PC-3 (cell line): ENCODE measurements at regions not wholly inside any gene's neighbourhood (a gene's known extent, or its start where the extent isn't known, plus 50 kb on each side); places are given as distances from the start of the nearest gene placed in this dataset.
A peak's percentile ranks its signal among the peaks of the same experiment; 100 is the strongest.

Experiments
- ATAC-seq: fragments of 200-7000 bp; cut with Tn5 transposase; 2 replicates; pipeline ENCODE4 v1.9.1; 2020; ENCODE audit warnings: mild to moderate bottlenecking, moderate library complexity
- BruUV-seq: library from RNA; stranded (reverse); fragments of 400-500 nt; replicated peaks from 2 replicates; lab custom pipeline; 2021; lab: Mats Ljungman, UMichigan
- CTCF ChIA-PET: fragments of 300-600 bp; sonication (Branson Sonifier 250); formaldehyde crosslinking; loops from one replicate; lab custom pipeline; 2022; ENCODE audit warnings: antibody characterized with exemption; lab: Charles Lee
- POLR2A ChIA-PET: fragments of 300-600 bp; sonication (Branson Sonifier 250); formaldehyde crosslinking; loops from one replicate; lab custom pipeline; 2022; ENCODE audit warnings: antibody characterized with exemption; ENCODE audit not compliant: unreplicated experiment; lab: Charles Lee
- DNase-seq: peaks from one replicate; pipeline ENCODE4 v3.0.0-alpha.2; 2015
- H2AFZ ChIP-seq: fragments of 300-600 bp; sonication (generic); 2 replicates; pipeline ENCODE4 v1.6.0; 2016; ENCODE audit warnings: antibody characterized with exemption, low read length
- H3F3A ChIP-seq: fragments of 300-600 bp; sonication (generic); one replicate; pipeline ENCODE4 v1.6.0; 2017; ENCODE audit warnings: antibody characterized with exemption, low read length, control low read depth, mild to moderate bottlenecking; ENCODE audit not compliant: unreplicated experiment
- H3K27ac ChIP-seq: fragments of 300-600 bp; sonication (generic); 2 replicates; pipeline ENCODE4 v1.5.1; 2016; ENCODE audit warnings: mild to moderate bottlenecking, low read length
- H3K27me3 ChIP-seq: fragments of 300-600 bp; sonication (generic); 2 replicates; pipeline ENCODE4 v1.6.1; 2016; ENCODE audit warnings: low read length, mixed read lengths
- H3K36me3 ChIP-seq: fragments of 300-600 bp; sonication (generic); 2 replicates; pipeline ENCODE4 v1.6.1; 2016; ENCODE audit warnings: low read depth, mixed run types, low read length, mixed read lengths
- H3K4me1 ChIP-seq: fragments of 300-600 bp; sonication (generic); 2 replicates; pipeline ENCODE4 v1.5.1; 2016; ENCODE audit warnings: low read length; ENCODE audit not compliant: insufficient read depth
- H3K4me2 ChIP-seq: fragments of 300-600 bp; sonication (generic); 2 replicates; pipeline ENCODE4 v1.6.0; 2016; ENCODE audit warnings: low read length
- H3K4me3 ChIP-seq: fragments of 300-600 bp; sonication (generic); 2 replicates; pipeline ENCODE4 v1.5.1; 2016; ENCODE audit warnings: mild to moderate bottlenecking, low read length, mixed read lengths
- H3K79me2 ChIP-seq: fragments of 300-600 bp; sonication (generic); 2 replicates; pipeline ENCODE4 v1.6.1; 2017; ENCODE audit warnings: low read length, mixed read lengths
- H3K9ac ChIP-seq: fragments of 300-600 bp; sonication (generic); 2 replicates; pipeline ENCODE4 v1.6.0; 2016; ENCODE audit warnings: mild to moderate bottlenecking, low read length
- H3K9me2 ChIP-seq: fragments of 300-600 bp; sonication (generic); replicated peaks from 2 replicates; pipeline ENCODE4 v1.6.1; 2016; ENCODE audit warnings: mixed run types, low read length, mixed read lengths
- H3K9me3 ChIP-seq: fragments of 300-600 bp; sonication (generic); 2 replicates; pipeline ENCODE4 v1.6.1; 2016; ENCODE audit warnings: low read length, mixed read lengths
- H4K20me1 ChIP-seq: fragments of 300-600 bp; sonication (generic); 2 replicates; pipeline ENCODE4 v1.6.1; 2016; ENCODE audit warnings: low read length, mixed read lengths
- CTCF ChIP-seq: fragments of 300-600 bp; sonication (generic); conservative IDR thresholded peaks from 2 replicates; pipeline ENCODE4 v1.5.1; 2017; ENCODE audit warnings: antibody characterized with exemption, low read depth, mild to moderate bottlenecking, low read length
- EZH2 ChIP-seq: fragments of 300-600 bp; sonication (generic); IDR thresholded peaks from one replicate; pipeline ENCODE4 v1.6.1; 2017; ENCODE audit warnings: antibody characterized with exemption, mild to moderate bottlenecking, low read length; ENCODE audit not compliant: unreplicated experiment
- EZH2phosphoT487 ChIP-seq: fragments of 300-600 bp; sonication (generic); IDR thresholded peaks from 2 replicates; pipeline ENCODE4 v1.6.1; 2018; ENCODE audit warnings: mild to moderate bottlenecking, antibody characterized with exemption, low read length, borderline replicate concordance
- intact Hi-C: fragments of 100-400 bp; cut with micrococcal nuclease; formaldehyde crosslinking; loops from 2 replicates; pipeline ENCODE4 v1.9.0; 2023

DNA sequence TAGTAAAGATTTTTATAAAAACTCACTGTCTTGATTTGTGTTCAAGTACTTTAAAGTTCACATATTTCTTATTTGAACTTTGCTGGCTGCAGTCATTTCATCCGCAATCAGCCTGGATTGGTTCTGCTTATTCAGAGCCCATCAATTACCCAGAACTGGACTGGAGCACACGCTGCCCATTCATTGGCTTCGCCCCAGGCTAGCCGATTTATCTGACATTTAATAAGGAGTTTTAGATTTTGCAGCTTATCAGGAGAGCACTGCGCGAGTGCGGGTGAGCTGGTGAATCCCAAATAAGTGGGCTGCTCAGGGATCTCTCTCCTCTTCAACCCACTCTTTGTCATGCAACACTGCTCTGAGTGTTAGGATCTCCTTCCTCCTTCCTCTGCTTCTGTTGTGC is 166.0 kb upstream of the GPR26 start:
- H3K4me3 ChIP-seq, result no peak overlapping the region
- H3F3A ChIP-seq, result no peaks in the 10 kb centered on the region
- H2AFZ ChIP-seq, result no peak overlapping the region
- H3K36me3 ChIP-seq, result no peaks in the 10 kb centered on the region
- no peaks in the 10 kb centered on the region for H3K9me3 ChIP-seq
- CTCF ChIA-PET, result no interaction called here
- DNase-seq, result no peak
- no peaks in the 10 kb centered on the region for H3K79me2 ChIP-seq
- H3K9ac ChIP-seq, result no peak overlapping the region
- no peak overlapping the region for H3K27ac ChIP-seq
- no TSS peak for BruUV-seq
- intact Hi-C loops, result no loop called here
- POLR2A ChIA-PET, result no interaction called here
- no peaks in the 10 kb centered on the region for H3K9me2 ChIP-seq
- H4K20me1 ChIP-seq, result no peaks in the 10 kb centered on the region
- peaks cover 44% of the 10 kb centered on the region for H3K27me3 ChIP-seq
- TF ChIP-seq CTCF, result no peak
- no peak for TF ChIP-seq EZH2
- TF ChIP-seq EZH2phosphoT487, result no peak
- ATAC-seq, result no peak
- H3K4me1 ChIP-seq, result no peaks in the 10 kb centered on the region
- no peak overlapping the region for H3K4me2 ChIP-seq

DNA sequence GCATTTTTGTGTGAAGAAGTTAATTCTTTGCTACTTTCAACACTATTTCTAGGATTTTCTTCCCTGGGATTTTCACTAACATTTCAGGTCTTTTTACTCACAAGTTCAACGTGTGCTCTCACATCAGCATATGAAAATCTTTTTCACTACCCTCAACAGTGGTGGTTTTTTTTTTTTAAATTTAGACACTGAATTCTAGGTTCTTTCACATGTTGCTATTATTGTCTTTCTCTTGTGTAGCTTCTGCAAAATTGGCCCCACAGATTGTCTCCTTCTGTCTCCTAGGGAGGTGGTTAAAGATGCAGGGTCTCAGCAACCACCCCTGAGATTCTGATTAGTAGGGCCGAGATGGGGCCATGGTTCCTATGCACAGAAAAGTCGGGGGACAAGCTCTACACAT is 165.0 kb upstream of the GPR26 start:
- H3K9me3 ChIP-seq, result no peaks in the 10 kb centered on the region
- H3K9me2 ChIP-seq, result no peaks in the 10 kb centered on the region
- H3K27me3 ChIP-seq, result peaks cover 33% of the 10 kb centered on the region
- no peak overlapping the region for H3K27ac ChIP-seq
- DNase-seq (no peak), ATAC-seq (no peak)
- H3F3A ChIP-seq, result no peaks in the 10 kb centered on the region
- ChIA-PET POLR2A (no interaction called here), CTCF (no interaction called here)
- H2AFZ ChIP-seq, result no peak overlapping the region
- no peaks in the 10 kb centered on the region for H3K36me3 ChIP-seq
- TF ChIP-seq EZH2 (no peak), CTCF (no peak), EZH2phosphoT487 (no peak)
- H4K20me1 ChIP-seq, result no peaks in the 10 kb centered on the region
- no peaks in the 10 kb centered on the region for H3K79me2 ChIP-seq
- H3K4me3 ChIP-seq, result no peak overlapping the region
- no peak overlapping the region for H3K4me2 ChIP-seq
- H3K9ac ChIP-seq, result no peak overlapping the region
- intact Hi-C loops, result no loop called here
- H3K4me1 ChIP-seq, result no peaks in the 10 kb centered on the region
- BruUV-seq, result no TSS peak

GRCh38 chr10:123502983-123503382 is 163.2 kb upstream of the GPR26 start:
- H3K4me1 ChIP-seq, result no peaks in the 10 kb centered on the region
- no peaks in the 10 kb centered on the region for H3K36me3 ChIP-seq
- POLR2A ChIA-PET, result no interaction called here
- no peak for TF ChIP-seq EZH2phosphoT487
- TF ChIP-seq EZH2, result no peak
- 0 out of 2 replicates have a peak, but pooled peaks have one; percentile 10 for TF ChIP-seq CTCF
- CTCF ChIA-PET, result no interaction called here
- no peaks in the 10 kb centered on the region for H3K9me3 ChIP-seq
- no peaks in the 10 kb centered on the region for H3F3A ChIP-seq
- H3K9ac ChIP-seq, result no peak overlapping the region
- no peak overlapping the region for H3K27ac ChIP-seq
- intact Hi-C loops, result no loop called here
- no peak overlapping the region for H3K4me3 ChIP-seq
- H2AFZ ChIP-seq, result no peak overlapping the region
- ATAC-seq (no peak), DNase-seq (no peak)
- H3K9me2 ChIP-seq, result no peaks in the 10 kb centered on the region
- H3K4me2 ChIP-seq, result no peak overlapping the region
- H3K27me3 ChIP-seq, result peaks cover 17% of the 10 kb centered on the region
- no TSS peak for BruUV-seq
- H4K20me1 ChIP-seq, result no peaks in the 10 kb centered on the region
- no peaks in the 10 kb centered on the region for H3K79me2 ChIP-seq
